HCT116 (cell line): ENCODE measurements at regions not wholly inside any gene's neighbourhood (a gene's known extent, or its start where the extent isn't known, plus 50 kb on each side); places are given as distances from the start of the nearest gene placed in this dataset.

Source experiments
- CTCF ChIP-seq, 3 experiments: fragments of 200-600 bp in 1 of 3; sonication (generic) in 1 of 3; IDR thresholded peaks in 2 of 3; conservative IDR thresholded peaks in 1 of 3; 2 replicates each; pipeline ENCODE4 v1.5.1; 2012 to 2017; ENCODE audit warnings: low read depth in 2 of 3, low read length in 2 of 3, antibody characterized with exemption in 1 of 3, borderline replicate concordance in 1 of 3, control low read depth in 1 of 3, mild to moderate bottlenecking in 1 of 3, mixed read lengths in 1 of 3, mixed run types in 1 of 3, moderate library complexity in 1 of 3; ENCODE audit not compliant: insufficient read depth in 1 of 3
- POLR2A ChIP-seq: IDR thresholded peaks from 2 replicates; pipeline ENCODE4 v1.7.0; 2011; ENCODE audit warnings: borderline replicate concordance; ENCODE audit not compliant: insufficient read depth, insufficient read length; ENCODE audit errors: extremely low read depth
- SIN3A ChIP-seq: IDR thresholded peaks from 2 replicates; pipeline ENCODE4 v1.6.1; 2012; ENCODE audit warnings: low read depth
- YY1 ChIP-seq: IDR thresholded peaks from 2 replicates; pipeline ENCODE4 v1.6.1; 2011; ENCODE audit warnings: low read length, low read depth, moderate library complexity, mild to moderate bottlenecking; ENCODE audit not compliant: insufficient replicate concordance; ENCODE audit errors: extremely low read depth

GRCh38 chr13:67754012-67754411, 523.9 kb upstream of the PCDH9 start:
- TF ChIP-seq SIN3A (no peak), YY1 (no peak), POLR2A (no peak), CTCF (IDR thresholded peaks at IDR 0.05 in 2 of 3, conservative IDR thresholded peaks at IDR 0.05 in 1 of 3; ENCODE audit: borderline replicate concordance in 1 of 3, insufficient read depth in 1 of 3, low read depth in 2 of 3, low read length in 2 of 3) (no peak)
